OCI-LY1 (cell line): ENCODE measurements at regions not wholly inside any gene's neighbourhood (a gene's known extent, or its start where the extent isn't known, plus 50 kb on each side); places are given as distances from the start of the nearest gene placed in this dataset.

Experiments
- H2AFZ ChIP-seq: fragments of 200-600 bp; sonication (generic), shearing (Covaris generic); 2 replicates; pipeline ENCODE4 v1.6.0; 2014; ENCODE audit warnings: antibody characterized with exemption, mild to moderate bottlenecking, low read length
- H3F3A ChIP-seq: fragments of 200-600 bp; sonication (generic), shearing (Covaris generic); 2 replicates; pipeline ENCODE4 v1.6.0; 2014; ENCODE audit warnings: mild to moderate bottlenecking, antibody characterized with exemption, low read length, moderate library complexity; ENCODE audit not compliant: insufficient read depth
- H3K27ac ChIP-seq: fragments of 200-600 bp; sonication (generic); 2 replicates; pipeline ENCODE4 v1.5.1; 2014; ENCODE audit warnings: low read length, mixed run types, mild to moderate bottlenecking, low read depth; ENCODE audit not compliant: poor library complexity, severe bottlenecking
- H3K27me3 ChIP-seq: fragments of 200-600 bp; sonication (generic); 2 replicates; pipeline ENCODE4 v1.6.0; 2014; ENCODE audit warnings: antibody characterized with exemption, mild to moderate bottlenecking, low read length, moderate library complexity; ENCODE audit not compliant: insufficient read depth
- H3K36me3 ChIP-seq: fragments of 200-600 bp; sonication (generic); 2 replicates; pipeline ENCODE4 v1.6.1; 2014; ENCODE audit warnings: mild to moderate bottlenecking, antibody characterized with exemption, low read length, moderate library complexity, mixed read lengths; ENCODE audit not compliant: insufficient read depth
- H3K4me1 ChIP-seq: fragments of 200-600 bp; sonication (generic); 2 replicates; pipeline ENCODE4 v1.5.1; 2014; ENCODE audit warnings: mild to moderate bottlenecking, low read length, moderate library complexity; ENCODE audit not compliant: insufficient read depth, severe bottlenecking
- H3K4me2 ChIP-seq: fragments of 200-600 bp; sonication (generic), shearing (Covaris generic); 2 replicates; pipeline ENCODE4 v1.6.1; 2014; ENCODE audit warnings: low read length
- H3K4me3 ChIP-seq: fragments of 200-600 bp; sonication (generic); 2 replicates; pipeline ENCODE4 v1.5.1; 2014; ENCODE audit warnings: low read length, low read depth, mild to moderate bottlenecking, mixed read lengths; ENCODE audit not compliant: poor library complexity, severe bottlenecking
- H3K79me2 ChIP-seq: fragments of 200-600 bp; shearing (Covaris generic); 2 replicates; pipeline ENCODE4 v1.6.1; 2016; ENCODE audit warnings: mixed run types, low read length, mixed read lengths; ENCODE audit not compliant: insufficient read depth
- H3K9ac ChIP-seq: fragments of 200-600 bp; sonication (generic), shearing (Covaris generic); 2 replicates; pipeline ENCODE4 v1.6.1; 2014; ENCODE audit warnings: mild to moderate bottlenecking, low read length, mixed read lengths
- H3K9me2 ChIP-seq: fragments of 200-600 bp; sonication (generic), shearing (Covaris generic); 2 replicates; pipeline ENCODE4 v1.6.1; 2014; ENCODE audit warnings: low read depth, mild to moderate bottlenecking, low read length, mixed read lengths
- H3K9me3 ChIP-seq: fragments of 200-600 bp; shearing (Covaris generic); 2 replicates; pipeline ENCODE4 v1.6.1; 2014; ENCODE audit warnings: low read length, mixed read lengths
- H4K20me1 ChIP-seq: fragments of 200-600 bp; sonication (generic), shearing (Covaris generic); 2 replicates; pipeline ENCODE4 v1.6.0; 2016; ENCODE audit warnings: mild to moderate bottlenecking, low read length; ENCODE audit not compliant: insufficient read depth
- EZH2 ChIP-seq: fragments of 200-600 bp; sonication (generic), shearing (Covaris generic); IDR thresholded peaks from 2 replicates; pipeline ENCODE4 v1.8.0; 2017; ENCODE audit warnings: borderline replicate concordance, mixed run types, mild to moderate bottlenecking, antibody characterized with exemption, low read length, moderate library complexity, mixed read lengths
- TF ChIP-seq, protein P1 (sequence below): fragments of 200-600 bp; sonication (generic), shearing (Covaris generic); IDR thresholded peaks from 2 replicates; pipeline ENCODE4 v1.5.1; 2017; ENCODE audit warnings: mild to moderate bottlenecking, antibody characterized with exemption, low read length, moderate library complexity, mixed read lengths

DNA sequence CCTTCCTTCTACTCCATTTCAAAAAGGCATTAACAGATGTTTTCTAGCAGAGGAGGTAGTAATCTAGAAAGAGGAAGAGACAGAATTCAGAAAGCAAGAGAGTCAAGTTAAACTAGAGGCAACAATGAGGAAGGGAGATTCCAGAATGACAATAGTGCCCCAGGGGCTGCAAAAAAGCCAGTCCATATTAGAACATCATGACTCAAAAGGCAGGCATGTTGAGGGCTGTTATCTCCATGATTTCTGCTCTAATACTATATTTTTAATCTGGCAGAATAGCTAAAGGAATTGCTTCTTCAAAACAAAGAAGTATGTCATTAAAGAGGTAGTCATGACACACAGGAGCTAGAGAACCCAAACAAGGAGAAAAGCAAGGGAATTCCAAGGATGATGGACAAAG, 599.6 kb downstream of the INHBA start:
- Histone ChIP-seq H3K27ac (no peak overlapping the region), H3K4me3 (no peak overlapping the region), H2AFZ (no peak overlapping the region), H3K9ac (no peak overlapping the region), H3K9me3 (no peaks in the 10 kb centered on the region), H4K20me1 (no peaks in the 10 kb centered on the region), H3F3A (no peaks in the 10 kb centered on the region), H3K4me2 (no peak overlapping the region), H3K79me2 (no peaks in the 10 kb centered on the region), H3K27me3 (no peaks in the 10 kb centered on the region), H3K9me2 (no peaks in the 10 kb centered on the region), H3K4me1 (no peaks in the 10 kb centered on the region), H3K36me3 (no peaks in the 10 kb centered on the region)
- TF ChIP-seq, protein P1, sequence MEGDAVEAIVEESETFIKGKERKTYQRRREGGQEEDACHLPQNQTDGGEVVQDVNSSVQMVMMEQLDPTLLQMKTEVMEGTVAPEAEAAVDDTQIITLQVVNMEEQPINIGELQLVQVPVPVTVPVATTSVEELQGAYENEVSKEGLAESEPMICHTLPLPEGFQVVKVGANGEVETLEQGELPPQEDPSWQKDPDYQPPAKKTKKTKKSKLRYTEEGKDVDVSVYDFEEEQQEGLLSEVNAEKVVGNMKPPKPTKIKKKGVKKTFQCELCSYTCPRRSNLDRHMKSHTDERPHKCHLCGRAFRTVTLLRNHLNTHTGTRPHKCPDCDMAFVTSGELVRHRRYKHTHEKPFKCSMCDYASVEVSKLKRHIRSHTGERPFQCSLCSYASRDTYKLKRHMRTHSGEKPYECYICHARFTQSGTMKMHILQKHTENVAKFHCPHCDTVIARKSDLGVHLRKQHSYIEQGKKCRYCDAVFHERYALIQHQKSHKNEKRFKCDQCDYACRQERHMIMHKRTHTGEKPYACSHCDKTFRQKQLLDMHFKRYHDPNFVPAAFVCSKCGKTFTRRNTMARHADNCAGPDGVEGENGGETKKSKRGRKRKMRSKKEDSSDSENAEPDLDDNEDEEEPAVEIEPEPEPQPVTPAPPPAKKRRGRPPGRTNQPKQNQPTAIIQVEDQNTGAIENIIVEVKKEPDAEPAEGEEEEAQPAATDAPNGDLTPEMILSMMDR: no peak
- no peak for TF ChIP-seq EZH2

DNA sequence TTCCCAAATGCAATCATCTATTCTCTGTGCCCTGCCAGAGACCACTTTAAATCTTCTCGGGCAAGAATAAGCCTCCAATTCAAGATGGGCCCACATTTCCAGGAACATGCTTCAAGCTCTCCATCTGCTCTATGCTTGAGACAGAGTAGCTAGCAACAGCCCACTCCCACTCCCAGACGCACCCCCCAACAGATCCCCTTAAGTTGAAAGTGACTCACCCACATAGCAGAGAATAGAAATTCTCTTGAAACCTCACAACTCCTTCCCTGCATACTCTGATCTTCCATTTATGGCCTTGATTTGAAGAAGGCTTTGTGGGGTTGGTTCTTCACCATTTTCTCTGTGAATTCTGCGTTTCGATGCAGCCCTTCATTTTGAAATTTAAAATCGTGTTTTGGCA, 604.0 kb downstream of the INHBA start:
- Histone ChIP-seq H3K27ac (no peak overlapping the region), H3K4me3 (no peak overlapping the region), H3K36me3 (no peaks in the 10 kb centered on the region), H4K20me1 (no peaks in the 10 kb centered on the region), H3K79me2 (no peaks in the 10 kb centered on the region), H3K4me2 (no peak overlapping the region), H3K9me2 (no peaks in the 10 kb centered on the region), H3K27me3 (no peaks in the 10 kb centered on the region), H2AFZ (no peak overlapping the region), H3K9me3 (no peaks in the 10 kb centered on the region), H3F3A (no peaks in the 10 kb centered on the region), H3K9ac (no peak overlapping the region), H3K4me1 (no peaks in the 10 kb centered on the region)
- TF ChIP-seq, protein P1: no peak
- no peak for TF ChIP-seq EZH2

DNA sequence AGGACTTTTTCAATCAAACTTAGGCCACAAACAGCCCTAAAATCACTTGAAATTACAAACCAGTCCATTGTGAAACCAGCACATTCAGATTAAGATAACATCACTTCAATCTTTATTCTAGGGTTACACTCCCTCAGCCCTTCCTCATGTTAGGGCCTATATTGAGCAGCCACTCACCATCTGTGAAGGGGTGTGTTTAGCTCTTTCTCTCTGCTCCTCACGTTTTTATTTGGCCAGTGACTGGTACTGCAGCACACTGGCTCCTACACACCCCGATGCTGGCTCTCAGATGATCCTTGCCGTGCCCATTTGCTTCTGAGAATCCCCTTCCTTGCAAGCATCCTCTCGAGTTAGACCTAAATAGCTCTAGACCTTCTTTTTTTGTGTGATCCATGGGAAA, 604.5 kb downstream of the INHBA start:
- Histone ChIP-seq H3K4me3 (no peak overlapping the region), H2AFZ (no peak overlapping the region)

More for the DNA sequence above, 604.5 kb downstream of the INHBA start:
- Histone ChIP-seq H3K36me3 (no peaks in the 10 kb centered on the region), H3K9me2 (no peaks in the 10 kb centered on the region), H4K20me1 (no peaks in the 10 kb centered on the region), H3K27ac (no peak overlapping the region), H3F3A (no peaks in the 10 kb centered on the region), H3K79me2 (no peaks in the 10 kb centered on the region), H3K27me3 (no peaks in the 10 kb centered on the region), H3K9me3 (no peaks in the 10 kb centered on the region), H3K9ac (no peak overlapping the region), H3K4me2 (no peak overlapping the region), H3K4me1 (no peaks in the 10 kb centered on the region)
- TF ChIP-seq EZH2: no peak
- TF ChIP-seq, protein P1: no peak
